ENCODE measurements at regions not wholly inside any gene's neighbourhood (a gene's known extent, or its start where the extent isn't known, plus 50 kb on each side); places are given as distances from the start of the nearest gene placed in this dataset.
A peak's percentile ranks its signal among the peaks of the same experiment; 100 is the strongest.

DNA sequence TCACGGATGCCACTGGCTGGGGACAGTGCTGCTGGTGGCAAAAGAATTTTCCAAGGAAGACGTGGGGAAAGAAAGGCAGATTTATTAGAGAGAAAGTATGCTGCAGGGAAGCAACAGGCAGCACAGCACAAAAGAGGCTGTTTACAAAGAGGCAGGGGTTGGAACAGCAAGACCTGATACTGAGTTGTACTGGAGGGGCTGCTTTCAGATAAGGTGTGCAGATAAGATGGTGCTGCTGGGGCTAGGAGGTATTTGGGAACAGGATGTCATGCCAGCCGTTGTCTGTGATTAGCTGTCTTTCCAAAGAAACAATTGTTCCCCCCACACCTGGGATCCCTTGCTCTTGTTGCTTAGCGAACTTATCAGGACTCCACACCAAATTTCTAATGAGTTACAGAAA is 2023.3 kb upstream of the PCDH20 start:
- H3K4me1 ChIP-seq (ENCODE audit: control insufficient read depth, insufficient read depth, low read length): no peaks in the 10 kb centered on the region
- no peaks in the 10 kb centered on the region for H3K27me3 ChIP-seq (ENCODE audit: control insufficient read depth, insufficient read depth, low read length)
- H3K4me3 ChIP-seq (ENCODE audit: low read length): no peak overlapping the region
- no peaks in the 10 kb centered on the region for H3K36me3 ChIP-seq (ENCODE audit: control insufficient read depth, insufficient read depth, low read length)
- WGBS (ENCODE audit: insufficient coverage): 60% methylated on average over 1 of the region's 4 CpGs
- H3K9me3 ChIP-seq (replicated peaks; ENCODE audit: control insufficient read depth, low read depth, low read length): peaks cover 2% of the 10 kb centered on the region
- no peak for DNase-seq
- no peak overlapping the region for H3K27ac ChIP-seq (ENCODE audit: low read length)

DNA sequence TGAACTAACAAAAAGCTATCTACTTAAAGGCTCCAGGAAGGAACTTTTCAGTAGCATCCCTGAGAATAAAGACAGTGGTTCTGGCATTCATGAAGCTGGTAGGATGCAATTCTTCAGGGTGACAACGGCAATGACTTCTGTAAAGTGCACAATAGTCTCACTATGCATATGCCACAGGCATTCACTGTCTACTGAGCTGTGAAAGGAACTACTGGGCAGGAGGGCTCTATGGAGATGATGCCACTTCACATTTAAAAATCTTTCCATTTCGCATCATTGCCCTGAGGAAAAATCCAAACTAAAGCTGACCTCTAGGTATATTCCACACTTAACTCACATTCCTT is 2020.6 kb upstream of the PCDH20 start:
- no peaks in the 10 kb centered on the region for H3K36me3 ChIP-seq (ENCODE audit: control insufficient read depth, insufficient read depth, low read length)
- H3K4me3 ChIP-seq (ENCODE audit: low read length): no peak overlapping the region
- no peak overlapping the region for H3K27ac ChIP-seq (ENCODE audit: low read length)
- no peaks in the 10 kb centered on the region for H3K27me3 ChIP-seq (ENCODE audit: control insufficient read depth, insufficient read depth, low read length)
- DNase-seq: no peak
- no peaks in the 10 kb centered on the region for H3K9me3 ChIP-seq (replicated peaks; ENCODE audit: control insufficient read depth, low read depth, low read length)
- WGBS (ENCODE audit: insufficient coverage): no CpG with 5 or more reads among the region's 2 CpGs
- H3K4me1 ChIP-seq (ENCODE audit: control insufficient read depth, insufficient read depth, low read length): no peaks in the 10 kb centered on the region

DNA sequence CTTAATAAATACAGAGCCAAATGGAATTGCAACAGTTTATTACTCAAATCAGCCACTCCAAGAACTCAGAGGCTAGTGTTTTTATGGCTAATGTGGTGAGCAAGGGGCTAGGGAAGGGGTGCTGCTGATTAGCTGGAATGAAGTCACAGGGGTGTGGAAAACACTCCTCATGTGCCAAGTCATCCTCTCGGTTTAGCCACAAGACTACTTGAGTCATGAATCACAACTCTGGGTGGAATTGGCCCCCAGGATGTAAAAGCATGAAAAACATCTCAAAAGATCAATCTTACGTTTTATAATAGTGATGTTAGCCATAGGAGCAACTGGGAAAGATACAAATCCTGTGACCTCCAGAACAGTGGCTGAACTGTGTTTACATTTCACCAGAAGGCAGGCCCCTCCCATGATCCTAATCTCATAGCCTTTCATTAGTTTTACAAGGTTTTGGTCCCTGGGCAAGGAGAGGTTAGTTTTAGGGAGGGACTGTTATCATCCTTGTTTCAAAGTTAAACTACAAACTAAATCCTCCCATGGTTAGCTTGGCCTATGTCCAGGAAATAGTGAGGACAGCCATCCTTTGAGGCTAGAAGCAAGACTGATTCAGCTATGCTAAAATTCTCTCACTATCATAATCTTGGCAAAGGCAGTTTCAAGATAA is 2020.1 kb upstream of the PCDH20 start:
- WGBS (ENCODE audit: insufficient coverage): no CpG with 5 or more reads among the region's 2 CpGs
- Histone ChIP-seq H3K4me3 (ENCODE audit: low read length) (no peak overlapping the region), H3K27ac (ENCODE audit: low read length) (no peak overlapping the region), H3K36me3 (ENCODE audit: control insufficient read depth, insufficient read depth, low read length) (no peaks in the 10 kb centered on the region), H3K4me1 (ENCODE audit: control insufficient read depth, insufficient read depth, low read length) (no peaks in the 10 kb centered on the region), H3K9me3 (replicated peaks; ENCODE audit: control insufficient read depth, low read depth, low read length) (no peaks in the 10 kb centered on the region), H3K27me3 (ENCODE audit: control insufficient read depth, insufficient read depth, low read length) (no peaks in the 10 kb centered on the region)
- peak; percentile 27 for DNase-seq

DNA sequence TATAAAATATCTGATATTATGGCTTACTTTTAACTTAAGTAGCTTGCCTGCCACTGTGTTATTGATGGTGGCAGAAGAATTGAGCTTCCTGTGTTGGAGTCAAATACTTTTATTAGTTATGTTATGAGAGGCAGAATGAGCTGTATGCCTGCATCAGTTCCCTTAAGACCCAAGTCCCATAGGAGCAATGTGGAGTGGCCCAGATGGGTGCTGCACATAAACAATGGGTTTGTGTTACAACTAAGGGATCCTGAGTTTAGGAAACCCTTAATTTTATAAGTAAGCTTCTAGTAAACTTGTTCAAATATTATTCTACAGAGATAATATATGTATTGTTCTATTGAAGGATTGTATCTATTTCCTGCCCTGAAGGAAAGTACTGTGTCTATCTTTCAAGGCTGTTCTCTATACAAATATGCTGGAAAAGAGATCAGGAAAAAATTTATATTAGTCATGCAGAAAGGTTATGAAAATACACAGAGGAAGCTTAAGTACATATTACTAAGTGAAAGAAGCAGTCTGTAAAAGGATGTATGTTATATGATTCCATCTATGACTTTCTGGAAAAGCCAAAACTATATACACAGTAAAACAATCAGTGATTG is 2018.0 kb upstream of the PCDH20 start:
- Histone ChIP-seq H3K27ac (ENCODE audit: low read length) (no peak overlapping the region), H3K4me1 (ENCODE audit: control insufficient read depth, insufficient read depth, low read length) (no peaks in the 10 kb centered on the region), H3K36me3 (ENCODE audit: control insufficient read depth, insufficient read depth, low read length) (no peaks in the 10 kb centered on the region), H3K27me3 (ENCODE audit: control insufficient read depth, insufficient read depth, low read length) (no peaks in the 10 kb centered on the region), H3K4me3 (ENCODE audit: low read length) (no peak overlapping the region), H3K9me3 (replicated peaks; ENCODE audit: control insufficient read depth, low read depth, low read length) (no peaks in the 10 kb centered on the region)
- DNase-seq: peak; percentile 2

DNA sequence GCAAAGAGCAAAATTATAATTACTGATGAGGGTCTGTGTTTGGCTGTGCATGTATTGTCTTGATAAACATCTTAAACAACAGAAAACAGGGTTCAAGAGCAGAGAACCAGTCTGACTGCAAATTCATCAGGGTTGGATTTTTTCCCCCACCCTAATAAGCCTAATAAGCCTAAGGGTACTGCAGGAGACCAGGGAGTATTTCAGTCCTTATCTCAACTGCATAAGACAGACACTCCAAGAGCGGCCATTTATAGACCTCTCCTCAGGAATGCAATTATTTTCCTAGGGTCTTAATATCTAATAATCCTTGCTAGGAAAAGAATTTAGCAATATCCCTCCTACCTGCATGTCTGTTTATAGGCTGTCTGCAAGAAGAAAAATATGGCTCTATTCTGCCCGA is 2011.5 kb upstream of the PCDH20 start:
- H3K4me3 ChIP-seq (ENCODE audit: low read length): no peak overlapping the region
- H3K9me3 ChIP-seq (replicated peaks; ENCODE audit: control insufficient read depth, low read depth, low read length): no peaks in the 10 kb centered on the region
- H3K27me3 ChIP-seq (ENCODE audit: control insufficient read depth, insufficient read depth, low read length): no peaks in the 10 kb centered on the region
- H3K36me3 ChIP-seq (ENCODE audit: control insufficient read depth, insufficient read depth, low read length): no peaks in the 10 kb centered on the region
- no peak for DNase-seq
- 100% methylated on average over 1 of the region's 2 CpGs for WGBS (ENCODE audit: insufficient coverage)
- H3K27ac ChIP-seq (ENCODE audit: low read length): no peak overlapping the region
- H3K4me1 ChIP-seq (ENCODE audit: control insufficient read depth, insufficient read depth, low read length): no peaks in the 10 kb centered on the region

DNA sequence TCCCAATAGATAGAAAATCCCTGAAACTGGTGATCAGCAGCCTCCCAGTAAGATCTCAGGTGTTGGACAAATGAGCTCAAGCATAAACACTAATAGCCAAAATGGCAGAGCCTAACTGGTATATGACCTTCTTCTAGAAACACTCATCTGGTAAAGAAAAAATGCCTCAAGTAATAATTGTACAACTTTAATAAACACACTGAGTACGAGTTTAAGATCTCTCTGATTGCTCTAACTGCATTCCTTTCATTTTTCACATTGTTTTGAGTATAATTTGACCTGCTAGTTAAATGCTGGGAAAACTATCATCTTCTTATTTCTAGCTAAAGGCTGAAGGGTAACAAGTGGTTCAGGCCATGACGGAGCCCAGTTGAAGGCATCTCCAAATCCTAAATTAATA is 2009.5 kb upstream of the PCDH20 start:
- DNase-seq: no peak
- no peak overlapping the region for H3K4me3 ChIP-seq (ENCODE audit: low read length)
- WGBS (ENCODE audit: insufficient coverage): no CpG with 5 or more reads among the region's 2 CpGs
- no peaks in the 10 kb centered on the region for H3K9me3 ChIP-seq (replicated peaks; ENCODE audit: control insufficient read depth, low read depth, low read length)
- H3K36me3 ChIP-seq (ENCODE audit: control insufficient read depth, insufficient read depth, low read length): no peaks in the 10 kb centered on the region
- no peaks in the 10 kb centered on the region for H3K4me1 ChIP-seq (ENCODE audit: control insufficient read depth, insufficient read depth, low read length)
- H3K27me3 ChIP-seq (ENCODE audit: control insufficient read depth, insufficient read depth, low read length): no peaks in the 10 kb centered on the region
- no peak overlapping the region for H3K27ac ChIP-seq (ENCODE audit: low read length)

DNA sequence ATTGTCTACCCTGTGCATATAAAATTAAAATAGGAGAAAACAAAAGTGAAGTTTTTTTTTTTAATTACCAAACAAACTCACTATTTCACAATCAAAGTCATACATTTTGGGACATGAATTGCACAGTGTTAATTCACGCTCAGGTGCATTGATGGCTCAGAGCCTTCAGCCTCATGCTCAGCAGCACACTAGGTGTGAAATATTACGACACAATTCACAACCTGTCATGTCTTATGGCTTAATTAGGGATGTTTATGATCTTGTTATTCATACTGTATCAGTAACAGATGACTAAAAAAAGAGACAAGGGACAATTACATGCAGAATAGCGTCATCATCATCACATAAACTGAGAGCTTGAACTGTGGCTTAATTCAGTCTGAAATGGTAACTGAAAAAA is 2005.5 kb upstream of the PCDH20 start:
- Histone ChIP-seq H3K36me3 (ENCODE audit: control insufficient read depth, insufficient read depth, low read length) (no peaks in the 10 kb centered on the region), H3K27me3 (ENCODE audit: control insufficient read depth, insufficient read depth, low read length) (no peaks in the 10 kb centered on the region), H3K4me3 (ENCODE audit: low read length) (no peak overlapping the region), H3K27ac (ENCODE audit: low read length) (no peak overlapping the region), H3K9me3 (replicated peaks; ENCODE audit: control insufficient read depth, low read depth, low read length) (no peaks in the 10 kb centered on the region), H3K4me1 (ENCODE audit: control insufficient read depth, insufficient read depth, low read length) (no peaks in the 10 kb centered on the region)
- DNase-seq: no peak
- WGBS (ENCODE audit: insufficient coverage): no CpG with 5 or more reads among the region's 3 CpGs

DNA sequence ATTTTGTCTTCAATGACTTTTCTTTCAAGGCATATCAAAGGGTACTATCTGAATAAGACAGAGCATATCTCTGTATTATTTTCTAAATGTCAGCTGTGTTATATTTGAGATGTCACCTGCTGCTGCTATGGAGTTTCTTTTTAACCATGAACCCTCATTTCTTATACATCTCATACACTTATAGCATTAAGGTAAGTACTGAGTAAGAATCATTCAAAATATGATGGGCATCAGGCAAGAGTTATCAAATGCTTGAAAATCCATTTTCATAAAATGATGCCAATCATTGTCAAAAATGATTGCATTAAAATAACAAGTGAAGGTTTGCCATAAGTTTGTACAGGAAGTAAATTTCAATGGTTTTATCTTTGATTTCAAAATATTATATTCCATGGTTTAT is 2005.0 kb upstream of the PCDH20 start:
- Histone ChIP-seq H3K4me3 (ENCODE audit: low read length) (no peak overlapping the region), H3K9me3 (replicated peaks; ENCODE audit: control insufficient read depth, low read depth, low read length) (no peaks in the 10 kb centered on the region), H3K4me1 (ENCODE audit: control insufficient read depth, insufficient read depth, low read length) (no peaks in the 10 kb centered on the region), H3K36me3 (ENCODE audit: control insufficient read depth, insufficient read depth, low read length) (no peaks in the 10 kb centered on the region), H3K27me3 (ENCODE audit: control insufficient read depth, insufficient read depth, low read length) (no peaks in the 10 kb centered on the region), H3K27ac (ENCODE audit: low read length) (no peak overlapping the region)
- DNase-seq: no peak

DNA sequence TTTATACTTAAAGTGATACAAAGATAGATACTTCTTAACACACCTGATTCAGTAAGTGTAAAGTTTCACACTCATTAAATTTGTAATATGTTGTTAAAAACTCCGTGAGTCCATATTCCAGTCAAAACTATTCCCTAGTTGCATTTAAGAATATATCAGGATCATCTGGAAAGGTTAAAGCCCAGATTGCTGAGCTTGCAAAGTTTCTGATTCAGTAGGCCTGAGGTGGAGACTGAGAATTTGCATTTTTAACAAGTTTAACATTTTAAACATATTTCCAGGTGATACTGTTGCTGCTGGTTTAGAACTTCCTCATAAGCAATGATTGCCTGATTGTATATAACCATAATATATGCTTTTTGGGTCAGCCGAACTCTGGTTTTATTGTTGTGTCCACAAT is 1998.6 kb upstream of the PCDH20 start:
- Histone ChIP-seq H3K36me3 (ENCODE audit: control insufficient read depth, insufficient read depth, low read length) (no peaks in the 10 kb centered on the region), H3K27ac (ENCODE audit: low read length) (no peak overlapping the region), H3K4me1 (ENCODE audit: control insufficient read depth, insufficient read depth, low read length) (no peaks in the 10 kb centered on the region), H3K27me3 (ENCODE audit: control insufficient read depth, insufficient read depth, low read length) (no peaks in the 10 kb centered on the region), H3K9me3 (replicated peaks; ENCODE audit: control insufficient read depth, low read depth, low read length) (no peaks in the 10 kb centered on the region), H3K4me3 (ENCODE audit: low read length) (no peak overlapping the region)
- no peak for DNase-seq
- no CpG with 5 or more reads among the region's 2 CpGs for WGBS (ENCODE audit: insufficient coverage)

DNA sequence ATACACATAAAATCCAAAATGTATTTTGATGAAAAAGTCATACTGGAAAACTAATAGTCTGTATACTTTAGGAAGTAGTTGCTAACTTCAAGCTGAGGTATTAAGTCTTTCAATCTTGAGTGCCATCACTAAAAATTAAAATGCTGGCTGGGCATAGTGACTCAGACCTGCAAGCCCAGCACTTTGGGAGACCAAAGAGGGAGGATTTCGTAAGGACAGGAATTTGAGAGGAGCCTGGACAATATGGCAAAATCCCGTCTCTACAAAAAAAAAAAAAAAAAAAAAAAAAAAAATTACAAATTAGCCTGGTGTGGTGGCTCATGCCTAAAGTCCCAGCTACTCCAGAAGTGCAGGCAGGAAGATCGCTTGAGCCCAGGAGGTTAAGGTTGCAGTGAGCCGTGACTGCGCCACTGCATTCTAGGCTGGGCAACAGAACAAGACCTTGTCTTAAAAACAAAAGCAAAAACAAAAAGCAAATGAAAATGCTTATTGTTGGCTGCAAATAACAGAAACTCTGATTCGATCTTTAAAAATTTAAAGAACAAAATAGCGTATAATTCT is 1994.2 kb upstream of the PCDH20 start:
- no peak overlapping the region for H3K27ac ChIP-seq (ENCODE audit: low read length)
- 80% methylated on average over 1 of the region's 7 CpGs for WGBS (ENCODE audit: insufficient coverage)
- H3K9me3 ChIP-seq (replicated peaks; ENCODE audit: control insufficient read depth, low read depth, low read length): no peaks in the 10 kb centered on the region
- no peaks in the 10 kb centered on the region for H3K27me3 ChIP-seq (ENCODE audit: control insufficient read depth, insufficient read depth, low read length)
- H3K4me3 ChIP-seq (ENCODE audit: low read length): no peak overlapping the region
- no peaks in the 10 kb centered on the region for H3K36me3 ChIP-seq (ENCODE audit: control insufficient read depth, insufficient read depth, low read length)
- no peaks in the 10 kb centered on the region for H3K4me1 ChIP-seq (ENCODE audit: control insufficient read depth, insufficient read depth, low read length)
- peak; percentile 2 for DNase-seq
